HG02938 (cell line): ENCODE measurements at regions not wholly inside any gene's neighbourhood (a gene's known extent, or its start where the extent isn't known, plus 50 kb on each side); places are given as distances from the start of the nearest gene placed in this dataset.
"Not testable (repeated sequence)": the region's sequence is repeated elsewhere in the genome, so short reads cannot be mapped to it uniquely, and the experiment has no call there.

Experiments
- ATAC-seq: cut with Tn5 transposase; IDR thresholded peaks from one replicate; pipeline ENCODE4 v1.9.1; 2021; ENCODE audit warnings: mild to moderate bottlenecking, moderate library complexity; ENCODE audit not compliant: unreplicated experiment

DNA sequence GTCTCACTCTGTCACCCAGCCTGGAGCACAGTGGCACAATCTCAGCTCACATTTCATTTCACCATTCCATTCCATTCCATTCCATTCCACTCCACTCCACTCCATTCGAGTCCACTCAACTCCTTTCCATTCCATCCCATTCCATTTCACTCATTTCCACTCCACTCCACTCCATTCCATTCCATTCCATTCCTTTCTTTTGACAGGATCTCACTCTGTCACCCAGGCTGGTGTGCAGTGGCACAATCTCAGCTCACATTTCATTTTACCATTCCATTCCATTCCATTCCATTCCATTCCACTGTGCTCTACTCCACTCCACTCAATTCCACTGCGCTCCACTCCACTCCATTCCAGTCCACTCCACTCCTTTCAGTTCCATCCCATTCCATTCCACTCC, 639.6 kb downstream of the TP53TG3F start:
- ATAC-seq: not testable (repeated sequence)
